Erythroblast (primary cell): ENCODE measurements at regions not wholly inside any gene's neighbourhood (a gene's known extent, or its start where the extent isn't known, plus 50 kb on each side); places are given as distances from the start of the nearest gene placed in this dataset.

Source experiments
- GATA1 ChIP-seq: IDR thresholded peaks from 2 replicates; pipeline ENCODE4 v1.6.1; 2011; ENCODE audit warnings: low read depth, mild to moderate bottlenecking, control low read depth, low read length, moderate library complexity
- POLR2A ChIP-seq: IDR thresholded peaks from 2 replicates; pipeline ENCODE4 v1.6.1; 2011; ENCODE audit warnings: mild to moderate bottlenecking, low read length

DNA sequence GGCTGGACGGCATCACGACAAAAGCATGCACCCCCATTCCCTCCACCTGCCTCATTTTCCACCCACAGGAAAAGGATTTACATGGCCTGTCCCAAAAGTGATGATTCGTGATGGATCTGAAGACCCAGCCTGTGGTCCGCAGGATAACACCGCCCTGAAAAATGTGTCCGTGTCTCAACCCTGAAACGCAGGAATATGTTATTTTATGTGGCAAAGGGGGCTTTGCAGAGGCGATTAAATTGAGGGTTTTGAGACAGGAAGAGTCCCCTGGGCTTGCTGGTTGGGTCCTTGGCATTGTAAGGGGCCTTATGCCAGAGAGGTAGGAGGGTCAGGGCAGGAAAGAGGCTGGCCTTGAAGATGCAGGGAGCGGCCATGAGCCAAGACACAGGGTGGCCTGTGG lies 80.2 kb upstream of the PPP2R2D start:
- no peak for TF ChIP-seq POLR2A
- no peak for TF ChIP-seq GATA1
